Lung (tissue), 11 donors: ENCODE measurements at regions not wholly inside any gene's neighbourhood (a gene's known extent, or its start where the extent isn't known, plus 50 kb on each side); places are given as distances from the start of the nearest gene placed in this dataset.

Experiments
- ATAC-seq: fragments of 200-7000 bp; cut with Tn5 transposase; one replicate; pipeline ENCODE4 v1.9.1; 2020; ENCODE audit warnings: moderate number of reproducible peaks; ENCODE audit not compliant: insufficient read depth, low FRiP score
- DNase-seq, 3 donors: peaks; one replicate each; pipeline ENCODE4 v3.0.0-alpha.2; 2013 to 2017
- H3K27ac ChIP-seq, 2 donors: one replicate each; pipeline ENCODE4 v1.5.1; 2013; ENCODE audit warnings: mild to moderate bottlenecking in 2 of 2, moderate library complexity in 2 of 2, control low read depth in 1 of 2, inconsistent platforms in 1 of 2, low read depth in 1 of 2, low read length in 1 of 2
- H3K27me3 ChIP-seq, 3 donors: one replicate each; pipeline ENCODE4 v1.5.1; 2013; ENCODE audit warnings: low read length in 2 of 3; ENCODE audit not compliant: control insufficient read depth in 3 of 3, insufficient read depth in 3 of 3
- H3K36me3 ChIP-seq, 4 donors: one replicate each; pipeline ENCODE4 v1.5.1; 2013; ENCODE audit warnings: low read length in 4 of 4, mild to moderate bottlenecking in 1 of 4, moderate library complexity in 1 of 4; ENCODE audit not compliant: control insufficient read depth in 4 of 4, insufficient read depth in 4 of 4
- H3K4me1 ChIP-seq, 5 donors: one replicate each; pipeline ENCODE4 v1.5.1; 2013; ENCODE audit warnings: low read length in 5 of 5, mild to moderate bottlenecking in 2 of 5, moderate library complexity in 1 of 5; ENCODE audit not compliant: control insufficient read depth in 5 of 5, insufficient read depth in 5 of 5
- H3K4me3 ChIP-seq: one replicate; pipeline ENCODE4 v1.5.1; 2013; ENCODE audit warnings: mild to moderate bottlenecking, control low read depth, moderate library complexity
- H3K9ac ChIP-seq, 2 donors: one replicate each; pipeline ENCODE4 v1.5.1; 2013; ENCODE audit warnings: low read length in 2 of 2, control low read depth in 1 of 2; ENCODE audit not compliant: insufficient read depth in 1 of 2
- H3K9me3 ChIP-seq, 4 donors: one replicate each; pipeline ENCODE4 v1.5.1; 2013; ENCODE audit warnings: low read length in 3 of 4, mild to moderate bottlenecking in 1 of 4, moderate library complexity in 1 of 4; ENCODE audit not compliant: control insufficient read depth in 4 of 4, insufficient read depth in 3 of 4
- CTCF ChIP-seq: IDR thresholded peaks from 2 replicates; pipeline ENCODE4 v1.5.1; 2012; ENCODE audit warnings: mild to moderate bottlenecking; ENCODE audit errors: control extremely low read depth, extremely low read depth
- WGBS, 2 donors: extraction: QIAGEN DNeasy Blood & Tissue Kit; methylation state at CpG; one replicate each; pipeline ENCODE4 v1.1.7; 2013; 5-methylcytosine and 5-hydroxymethylcytosine counted together
- donor health status: control.
- donor health status: control.
- donor health status: Bipolar disorder and iron deficiency.
- donor health status: healthy.
- donor health status: DM: yes; HTN: yes; CAD: no.

- Histone ChIP-seq H3K27me3 (no peaks in the 10 kb centered on the region), H3K4me3 (no peak overlapping the region), H3K36me3 (no peaks in the 10 kb centered on the region), H3K9ac (no peak overlapping the region), H3K27ac (no peak overlapping the region), H3K9me3 (no peaks in the 10 kb centered on the region), H3K4me1 (peaks cover 0 to 3% (median 0%) of the 10 kb centered on the region in 5 donors)
- ATAC-seq: no peak
- no peak for DNase-seq
- no peak for TF ChIP-seq CTCF
- 85 to 91% methylated on average over 2 of the region's 2 CpGs for WGBS, 2 donors
Observed at GRCh38 chr6:12403201-12403826, 113.2 kb downstream of the EDN1 start.

- 89 to 98% methylated on average over 6 of the region's 6 CpGs for WGBS, 2 donors
- ATAC-seq (no peak), DNase-seq (no peak)
- no peaks in the 10 kb centered on the region for H3K36me3 ChIP-seq
- no peak overlapping the region for H3K27ac ChIP-seq
- H3K9me3 ChIP-seq: no peaks in the 10 kb centered on the region
- no peak overlapping the region for H3K4me3 ChIP-seq
- H3K9ac ChIP-seq: no peak overlapping the region
- H3K4me1 ChIP-seq: peaks cover 0 to 3% (median 0%) of the 10 kb centered on the region in 5 donors
- TF ChIP-seq CTCF: no peak
- no peaks in the 10 kb centered on the region for H3K27me3 ChIP-seq
Observed at GRCh38 chr6:12403947-12404647, 113.9 kb downstream of the EDN1 start.

GRCh38 chr6:12404651-12405050 lies 114.5 kb downstream of the EDN1 start:
- H3K27ac ChIP-seq: no peak overlapping the region
- 84 to 86% methylated on average over 1 of the region's 1 CpG for WGBS, 2 donors

More at GRCh38 chr6:12404651-12405050, 114.5 kb downstream of the EDN1 start:
- no peak for DNase-seq
- no peak for ATAC-seq
- Histone ChIP-seq H3K4me3 (no peak overlapping the region), H3K4me1 (peaks cover 0 to 3% (median 0%) of the 10 kb centered on the region in 5 donors), H3K9me3 (no peaks in the 10 kb centered on the region), H3K36me3 (no peaks in the 10 kb centered on the region), H3K27me3 (no peaks in the 10 kb centered on the region), H3K9ac (no peak overlapping the region)
- TF ChIP-seq CTCF: no peak
